Endothelial cell of umbilical vein (primary cell): ENCODE measurements at regions not wholly inside any gene's neighbourhood (a gene's known extent, or its start where the extent isn't known, plus 50 kb on each side); places are given as distances from the start of the nearest gene placed in this dataset.

Experiments
- EZH2 ChIP-seq: IDR thresholded peaks from 2 replicates; pipeline ENCODE4 v1.6.1; 2012; ENCODE audit warnings: borderline replicate concordance, low read depth, mild to moderate bottlenecking, moderate library complexity, low read length, inconsistent platforms; ENCODE audit not compliant: severe bottlenecking
- FOS ChIP-seq: IDR thresholded peaks from 2 replicates; pipeline ENCODE4 v1.6.1; 2011; ENCODE audit warnings: mild to moderate bottlenecking, low read length, moderate library complexity, borderline replicate concordance; ENCODE audit not compliant: insufficient read depth
- GATA2 ChIP-seq: IDR thresholded peaks from 2 replicates; pipeline ENCODE4 v1.7.0; 2011; ENCODE audit warnings: low read depth, mild to moderate bottlenecking, moderate library complexity, mixed read lengths, low read length; ENCODE audit not compliant: insufficient read length, insufficient read depth
- JUN ChIP-seq: IDR thresholded peaks from 2 replicates; pipeline ENCODE4 v1.6.1; 2011; ENCODE audit warnings: borderline replicate concordance, low read depth; ENCODE audit not compliant: insufficient read length, insufficient read depth
- MYC ChIP-seq: IDR thresholded peaks from one replicate; pipeline ENCODE4 v1.6.1; 2011; ENCODE audit warnings: mild to moderate bottlenecking, low read depth, low read length
- POLR2A ChIP-seq: IDR thresholded peaks from 2 replicates; pipeline ENCODE4 v1.6.1; 2012; ENCODE audit warnings: low read depth, mild to moderate bottlenecking, control low read depth, low read length
- POLR2AphosphoS5 ChIP-seq: IDR thresholded peaks from 2 replicates; pipeline ENCODE4 v1.6.1; 2012; ENCODE audit warnings: low read depth, mild to moderate bottlenecking, control low read depth, low read length, moderate library complexity; ENCODE audit not compliant: insufficient read depth
- TF ChIP-seq, protein P1 (sequence below), 2 donors: IDR thresholded peaks; 1 replicate in 1 of 2; 2 replicates in 1 of 2; pipeline ENCODE4 v1.5.1; 2011; ENCODE audit warnings: low read length in 2 of 2, mild to moderate bottlenecking in 2 of 2, moderate library complexity in 2 of 2, control low read depth in 1 of 2, inconsistent platforms in 1 of 2, low read depth in 1 of 2; ENCODE audit not compliant: insufficient read depth in 1 of 2; ENCODE audit errors: extremely low read depth in 1 of 2
- TF ChIP-seq, protein P2 (sequence below): IDR thresholded peaks from 2 replicates; pipeline ENCODE4 v1.6.1; 2011; ENCODE audit not compliant: insufficient read depth, insufficient read length

DNA sequence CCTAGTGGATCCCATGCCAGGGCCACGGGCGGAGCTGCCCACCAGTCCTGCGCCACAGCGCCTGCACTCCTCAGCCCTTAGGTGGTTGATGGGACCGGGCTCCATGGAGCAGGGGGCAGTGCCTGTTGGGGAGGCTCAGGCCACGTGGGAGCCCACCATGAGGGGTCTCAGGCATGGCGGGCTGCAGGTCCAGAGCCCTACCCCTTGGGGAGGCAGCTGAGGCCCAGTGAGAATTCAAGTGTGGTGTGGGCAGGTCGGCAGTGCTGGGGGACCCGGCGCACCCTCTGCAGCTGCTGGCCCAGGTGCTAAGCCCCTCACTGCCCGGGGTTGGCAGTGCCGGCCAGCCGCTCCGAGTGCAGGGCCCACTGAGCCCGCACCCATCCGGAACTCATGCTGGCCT, 139.8 kb upstream of the LYZL2 start:
- TF ChIP-seq, protein P1, sequence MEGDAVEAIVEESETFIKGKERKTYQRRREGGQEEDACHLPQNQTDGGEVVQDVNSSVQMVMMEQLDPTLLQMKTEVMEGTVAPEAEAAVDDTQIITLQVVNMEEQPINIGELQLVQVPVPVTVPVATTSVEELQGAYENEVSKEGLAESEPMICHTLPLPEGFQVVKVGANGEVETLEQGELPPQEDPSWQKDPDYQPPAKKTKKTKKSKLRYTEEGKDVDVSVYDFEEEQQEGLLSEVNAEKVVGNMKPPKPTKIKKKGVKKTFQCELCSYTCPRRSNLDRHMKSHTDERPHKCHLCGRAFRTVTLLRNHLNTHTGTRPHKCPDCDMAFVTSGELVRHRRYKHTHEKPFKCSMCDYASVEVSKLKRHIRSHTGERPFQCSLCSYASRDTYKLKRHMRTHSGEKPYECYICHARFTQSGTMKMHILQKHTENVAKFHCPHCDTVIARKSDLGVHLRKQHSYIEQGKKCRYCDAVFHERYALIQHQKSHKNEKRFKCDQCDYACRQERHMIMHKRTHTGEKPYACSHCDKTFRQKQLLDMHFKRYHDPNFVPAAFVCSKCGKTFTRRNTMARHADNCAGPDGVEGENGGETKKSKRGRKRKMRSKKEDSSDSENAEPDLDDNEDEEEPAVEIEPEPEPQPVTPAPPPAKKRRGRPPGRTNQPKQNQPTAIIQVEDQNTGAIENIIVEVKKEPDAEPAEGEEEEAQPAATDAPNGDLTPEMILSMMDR (IDR thresholded peaks at IDR 0.05; ENCODE audit: extremely low read depth in 1 of 2, insufficient read depth in 1 of 2, low read depth in 1 of 2, low read length in 2 of 2), result no peak
- TF ChIP-seq GATA2 (no peak), POLR2AphosphoS5 (no peak), EZH2 (no peak), FOS (no peak), POLR2A (no peak), JUN (no peak), MYC (no peak)
- TF ChIP-seq, protein P2, sequence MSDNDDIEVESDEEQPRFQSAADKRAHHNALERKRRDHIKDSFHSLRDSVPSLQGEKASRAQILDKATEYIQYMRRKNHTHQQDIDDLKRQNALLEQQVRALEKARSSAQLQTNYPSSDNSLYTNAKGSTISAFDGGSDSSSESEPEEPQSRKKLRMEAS, result no peak
